ELF-1 (cell line): ENCODE measurements at regions not wholly inside any gene's neighbourhood (a gene's known extent, or its start where the extent isn't known, plus 50 kb on each side); places are given as distances from the start of the nearest gene placed in this dataset.
"Not testable (repeated sequence)": the region's sequence is repeated elsewhere in the genome, so short reads cannot be mapped to it uniquely, and the experiment has no call there.

ENCODE experiments used
- DNase-seq: peaks from one replicate; pipeline ENCODE4 v3.0.0-alpha.2; 2016; ENCODE audit warnings: low read depth, low spot score

DNA sequence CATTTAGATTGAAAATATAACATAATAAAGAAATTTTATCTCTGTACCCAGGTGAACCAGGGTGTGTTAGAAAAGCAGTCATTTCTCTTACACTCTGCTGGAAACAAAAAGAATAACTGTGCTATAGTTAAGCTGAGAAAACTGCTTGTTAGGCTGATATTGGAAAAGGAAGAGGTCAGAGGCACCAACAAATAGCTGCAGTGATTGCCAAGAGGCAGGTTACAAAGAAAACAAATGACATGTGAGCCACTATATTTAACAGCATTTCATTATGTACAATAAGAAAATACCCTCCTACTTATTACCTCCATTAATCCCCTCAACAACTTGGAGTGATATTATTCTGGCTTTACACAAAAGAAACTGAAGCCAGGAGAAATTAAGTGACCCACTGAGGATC, 607.9 kb upstream of the TLE4 start:
- DNase-seq, result no peak

DNA sequence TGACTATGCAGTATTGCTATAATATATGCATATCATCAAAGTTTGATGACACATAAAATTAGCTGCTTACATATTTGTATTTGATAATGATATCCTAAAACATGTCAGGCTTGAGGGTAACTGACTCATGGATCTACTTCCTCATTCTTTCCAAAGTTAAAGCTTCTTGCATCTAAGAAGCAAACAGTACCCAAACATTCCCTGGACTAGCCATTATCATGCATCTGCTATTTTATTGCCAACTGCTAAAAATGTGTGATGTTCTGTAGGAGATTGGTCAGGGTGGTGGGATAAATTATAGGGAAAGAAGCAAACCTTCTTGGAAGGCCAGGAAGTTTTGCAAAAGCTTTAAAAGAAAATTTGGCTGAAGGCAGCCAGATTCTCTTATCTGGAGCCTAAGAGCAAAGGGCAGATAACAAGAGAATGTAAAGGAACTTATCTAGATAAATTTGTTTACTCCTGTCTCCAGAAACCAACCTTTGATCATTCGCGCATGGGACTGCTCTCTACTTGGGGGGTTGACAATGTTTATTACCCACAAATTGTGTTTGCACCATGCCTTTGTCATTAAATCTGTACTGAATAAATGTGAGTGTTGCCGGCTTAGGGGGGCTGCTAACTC, 604.1 kb upstream of the TLE4 start:
- no peak for DNase-seq

DNA sequence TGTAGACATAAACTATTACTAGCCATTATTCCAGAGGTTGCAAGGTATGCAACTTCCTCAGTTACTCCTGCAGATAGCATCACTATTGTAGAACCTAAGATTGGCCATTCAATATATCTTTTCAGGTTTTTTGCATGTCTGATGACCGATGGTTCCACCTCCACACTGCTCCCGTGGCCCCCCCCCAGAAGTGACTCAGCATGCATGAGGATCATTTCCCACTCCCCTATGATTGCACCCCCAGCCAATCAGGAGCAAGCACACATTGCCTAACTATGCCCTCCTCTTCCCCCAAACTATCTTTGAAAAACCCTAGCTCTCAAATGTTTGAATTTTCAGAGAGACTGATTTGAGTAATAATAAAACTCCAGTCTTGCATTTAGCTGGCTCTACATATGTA, 601.4 kb upstream of the TLE4 start:
- DNase-seq, result no peak

DNA sequence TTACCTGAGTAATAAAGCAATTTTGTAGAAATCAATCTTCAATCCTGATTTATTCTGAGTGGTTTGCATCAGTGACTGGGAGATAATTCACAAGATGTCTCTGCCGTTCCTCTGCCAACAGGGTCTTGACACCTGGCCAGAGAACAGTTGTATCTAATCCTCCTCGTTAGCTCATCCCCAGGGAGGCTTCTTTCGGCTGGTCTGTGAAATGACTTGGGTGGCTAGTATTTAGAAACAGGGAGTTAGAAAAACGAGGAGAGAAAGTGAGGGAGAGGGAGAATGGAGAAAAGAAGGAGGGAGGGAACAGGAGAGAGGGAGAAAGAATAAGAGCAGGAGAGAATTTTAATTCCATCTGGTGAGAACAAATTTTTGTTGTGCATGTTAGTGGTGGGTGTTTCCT, 600.2 kb upstream of the TLE4 start:
- no peak for DNase-seq

DNA sequence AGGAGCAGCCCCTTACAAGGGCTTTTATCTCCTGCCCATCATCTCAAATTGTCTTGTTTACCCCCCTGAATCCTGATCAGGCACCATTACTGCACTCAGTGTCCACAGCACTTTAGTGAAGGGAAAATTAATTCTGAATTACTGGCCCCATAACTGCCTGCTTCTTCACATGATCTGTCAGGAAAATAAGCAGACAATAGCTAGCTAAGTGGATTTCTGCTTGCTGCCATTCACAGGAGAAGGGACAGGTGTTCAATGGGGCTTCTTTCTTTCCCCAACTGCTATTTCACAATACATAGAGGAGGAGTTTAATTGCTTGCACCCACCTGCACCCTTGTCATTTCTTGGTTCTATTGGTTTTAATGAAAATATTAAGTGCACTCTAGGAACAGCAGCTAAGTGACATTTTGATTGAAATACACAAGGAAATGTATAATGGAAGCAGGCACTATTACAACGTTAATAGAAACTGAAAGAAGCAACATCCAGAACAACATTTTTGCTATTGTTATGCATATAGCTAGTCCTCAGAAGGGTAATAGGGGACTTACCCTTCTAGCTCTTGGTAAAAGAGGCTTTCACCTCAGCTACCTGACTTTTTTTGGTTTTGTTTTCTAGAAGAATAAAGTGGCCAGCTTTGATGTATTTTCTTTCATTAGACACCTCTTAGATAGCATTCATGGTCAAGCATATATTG, 599.3 kb upstream of the TLE4 start:
- DNase-seq, result no peak

DNA sequence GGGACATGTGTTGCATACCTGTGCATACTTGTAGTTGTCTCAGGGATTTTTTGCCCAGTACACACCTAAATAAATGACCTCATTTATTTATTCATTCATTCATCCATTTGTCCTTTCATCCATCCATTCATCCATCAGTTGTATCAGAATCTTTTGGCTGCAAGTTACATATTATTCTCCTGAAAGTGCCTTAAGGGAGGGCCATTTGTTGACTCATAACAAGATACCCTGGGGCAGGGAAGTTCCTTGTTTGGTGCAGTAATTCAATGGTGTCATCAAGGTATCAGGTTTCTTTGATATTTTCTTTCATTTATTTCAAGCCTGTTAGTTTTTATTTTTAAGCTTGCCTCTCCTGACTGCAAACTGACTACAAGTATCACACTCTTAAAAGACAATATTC, 597.9 kb upstream of the TLE4 start:
- no peak for DNase-seq

DNA sequence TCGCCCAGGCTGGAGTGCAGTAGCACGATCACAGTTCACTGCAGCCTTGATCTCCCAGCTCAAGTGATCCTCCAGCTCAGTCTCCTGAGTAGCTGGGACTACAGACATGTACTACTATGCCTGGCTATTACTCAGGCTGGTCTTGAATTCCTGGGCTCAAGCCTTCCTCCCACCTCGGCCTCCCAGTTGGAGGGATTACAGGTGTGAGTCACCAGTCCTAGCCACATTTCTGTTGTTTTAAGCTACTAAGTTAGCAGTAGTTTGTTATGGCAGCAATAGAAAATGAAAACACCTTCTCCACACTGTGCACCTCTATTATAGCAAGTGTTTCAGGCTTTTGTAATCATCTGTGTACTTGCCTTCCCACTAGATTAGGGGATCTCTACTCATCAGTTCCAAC, 588.9 kb upstream of the TLE4 start:
- no peak for DNase-seq

DNA sequence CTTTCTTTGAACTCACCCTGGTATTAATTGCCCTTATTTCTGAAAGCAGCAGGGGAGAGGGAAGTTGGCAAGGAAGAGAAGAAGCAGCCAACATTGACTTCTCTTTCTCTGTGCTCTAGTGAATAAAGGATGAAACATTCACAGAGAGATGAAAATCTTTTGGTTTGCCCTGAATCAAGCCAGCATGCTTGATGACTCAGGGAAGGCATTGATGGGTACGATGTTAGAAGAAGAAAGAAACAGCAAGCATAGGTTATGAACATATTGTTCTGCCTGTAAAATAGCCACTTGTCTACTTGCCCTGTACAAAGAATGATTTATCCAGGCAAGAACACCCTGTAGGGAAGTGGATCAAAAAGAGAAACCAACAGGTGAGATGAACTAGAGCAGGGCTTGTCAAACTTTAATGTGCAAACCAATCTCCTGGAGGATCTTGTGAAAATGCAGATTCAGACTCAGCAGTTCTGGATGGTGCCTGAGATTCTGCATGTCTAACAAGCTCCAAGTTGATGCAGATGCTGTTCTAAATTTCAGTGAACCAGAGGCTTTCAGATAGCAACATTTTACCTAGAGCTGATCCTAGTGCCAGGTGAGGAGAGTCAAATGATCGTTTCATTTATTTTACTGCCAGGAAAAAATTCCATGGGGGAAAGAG, 586.6 kb upstream of the TLE4 start:
- DNase-seq, result no peak

DNA sequence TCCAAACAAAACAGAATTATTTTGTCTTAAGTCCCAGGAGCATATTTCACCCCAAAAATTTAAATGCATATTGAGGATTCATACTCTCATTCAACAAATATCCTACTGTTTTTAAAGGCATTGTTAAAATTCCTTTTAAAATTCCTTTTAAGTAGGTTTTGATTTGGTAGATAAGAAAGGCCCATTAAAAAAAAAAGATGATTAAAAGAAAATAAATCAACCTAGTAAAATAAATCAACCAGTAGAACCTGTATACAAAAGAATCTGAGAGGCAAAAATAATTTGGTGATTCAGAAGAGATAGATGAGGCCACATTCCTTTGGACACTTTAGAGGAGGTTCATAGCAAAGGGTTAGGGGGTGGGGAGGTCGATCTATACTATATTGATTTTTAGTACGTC, 585.3 kb upstream of the TLE4 start:
- no peak for DNase-seq

DNA sequence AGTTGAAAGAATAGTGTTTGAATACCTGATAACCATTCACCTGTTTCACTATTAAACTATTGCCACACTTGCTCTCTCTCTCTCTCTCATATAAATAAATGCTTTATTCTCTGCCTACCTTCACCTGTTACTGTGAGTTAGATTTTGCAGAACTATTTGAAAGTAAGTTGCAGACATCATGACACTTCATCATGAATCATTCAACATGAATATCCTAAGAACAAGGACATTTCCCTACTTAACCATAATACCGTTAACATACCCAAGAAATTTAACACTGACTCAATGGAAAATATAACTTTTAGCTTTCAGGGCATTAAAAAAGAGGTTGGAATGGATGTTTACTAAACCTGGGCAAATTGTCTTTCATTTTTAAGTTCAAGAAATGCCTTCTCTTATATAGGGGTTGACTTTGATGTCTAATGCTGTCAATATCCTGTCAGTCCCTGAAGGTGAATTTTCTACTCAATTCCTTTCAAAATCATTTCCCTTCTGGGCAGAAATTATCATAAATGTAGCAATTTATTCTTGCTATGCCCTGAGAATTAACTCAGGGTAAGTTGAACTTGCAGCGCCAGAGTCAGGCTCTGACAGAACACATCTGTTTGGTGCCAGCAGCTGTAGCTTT, 582.6 kb upstream of the TLE4 start:
- DNase-seq, result no peak

DNA sequence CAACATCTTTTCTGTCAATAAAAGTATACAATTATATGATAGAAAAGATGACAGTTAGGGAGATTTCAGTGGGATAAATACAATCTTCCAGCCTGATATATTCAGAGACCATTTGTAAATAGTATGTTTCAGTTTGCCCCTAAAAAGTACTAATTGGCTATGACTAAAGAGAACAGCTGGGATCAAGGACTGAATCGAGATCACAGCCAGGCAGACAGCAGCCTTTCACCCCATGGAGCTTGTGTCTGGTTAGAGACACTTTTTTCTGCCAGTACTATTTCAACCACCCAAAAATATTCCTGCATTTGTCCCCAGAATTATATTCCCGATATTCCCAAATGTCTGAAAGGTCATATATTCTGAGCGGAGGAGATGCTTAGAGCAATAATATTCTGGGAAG, 577.3 kb upstream of the TLE4 start:
- DNase-seq, result no peak

DNA sequence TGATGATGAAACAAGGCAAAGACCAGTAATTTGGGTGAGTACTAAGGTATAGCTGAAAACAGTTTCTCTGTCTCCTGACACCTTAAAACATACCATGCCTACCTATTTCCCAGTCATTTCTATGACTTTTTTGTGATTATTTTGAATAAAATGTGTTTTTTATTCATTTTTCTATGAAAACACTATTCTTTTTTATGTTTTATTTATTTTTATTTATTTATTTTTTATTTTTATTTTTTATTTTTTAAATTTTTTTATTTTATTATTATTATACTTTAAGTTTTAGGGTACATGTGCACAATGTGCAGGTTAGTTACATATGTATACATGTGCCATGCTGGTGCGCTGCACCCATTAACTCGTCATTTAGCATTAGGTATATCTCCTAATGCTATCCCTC, 576.8 kb upstream of the TLE4 start:
- DNase-seq, result not testable (repeated sequence)

DNA sequence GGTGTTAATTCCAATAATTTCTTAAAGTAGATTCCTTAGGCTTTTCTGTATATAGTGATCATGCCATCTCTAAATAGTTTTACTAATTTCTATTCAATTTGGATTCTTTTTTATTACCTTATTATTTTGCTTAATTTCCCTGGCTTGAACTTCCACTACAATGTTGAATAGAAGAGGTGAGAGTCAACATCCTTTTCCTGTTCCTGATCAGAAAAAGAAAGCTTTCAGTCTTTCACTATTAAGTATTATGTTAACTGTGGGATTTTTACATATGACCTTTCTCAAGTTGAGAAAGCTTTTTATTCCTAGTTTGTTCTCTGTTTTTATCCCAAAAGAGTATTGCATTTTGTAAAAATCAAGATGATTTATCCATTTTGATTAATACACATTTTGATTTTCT, 574.5 kb upstream of the TLE4 start:
- DNase-seq, result no peak

DNA sequence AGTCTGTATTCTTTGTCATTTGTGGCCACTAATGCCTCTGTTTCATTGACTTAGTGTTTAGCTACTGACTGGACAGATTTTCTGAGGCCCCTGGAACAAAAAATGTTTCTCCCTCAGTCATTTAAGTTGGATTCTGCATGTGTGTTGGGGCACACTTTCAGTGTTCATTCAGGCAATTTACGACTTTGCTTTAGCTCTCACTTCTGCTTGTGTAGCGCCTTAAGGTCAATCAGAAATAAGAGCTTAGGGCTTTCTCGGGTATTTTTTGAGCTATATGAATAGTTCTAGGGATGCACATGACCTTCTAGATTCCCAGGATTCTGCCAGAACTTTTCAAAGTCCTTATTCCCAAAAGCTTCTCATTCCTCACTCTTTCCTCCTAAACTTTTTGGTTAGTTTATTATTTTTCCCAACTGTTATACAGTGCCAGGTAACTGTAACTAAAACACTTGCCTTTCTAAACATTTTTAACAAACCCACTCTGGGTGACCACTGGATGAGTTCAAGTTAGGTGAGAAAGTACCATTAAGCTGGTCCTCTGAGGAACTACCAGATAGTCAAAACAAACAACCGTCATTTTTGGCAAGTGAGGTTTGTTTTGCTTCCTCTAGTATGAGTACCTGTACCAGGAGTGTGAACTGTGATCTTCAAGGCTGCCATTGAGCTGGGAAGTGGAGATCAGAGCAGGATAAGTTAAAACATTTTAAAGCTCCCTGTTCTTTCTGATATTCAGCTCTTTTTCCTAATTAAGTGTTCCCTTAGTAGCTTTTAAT, 571.3 kb upstream of the TLE4 start:
- no peak for DNase-seq

DNA sequence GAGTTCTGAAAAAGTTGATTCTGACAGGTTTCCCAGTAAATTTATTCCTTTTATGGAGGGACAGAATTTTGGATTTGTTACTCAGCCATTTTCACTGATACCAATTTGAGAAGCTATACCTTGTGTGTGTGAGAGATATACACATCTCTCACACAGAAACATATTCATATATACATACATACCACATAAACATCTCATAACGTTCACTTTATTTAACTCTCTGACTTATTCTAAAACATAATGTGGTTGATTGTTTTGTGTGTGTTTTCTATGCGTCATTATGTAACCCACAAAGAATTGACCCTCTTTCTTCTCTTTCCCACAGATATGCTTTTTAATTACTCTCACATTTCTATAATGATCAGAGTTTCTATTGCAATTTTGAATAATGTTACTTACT, 570.8 kb upstream of the TLE4 start:
- no peak for DNase-seq

DNA sequence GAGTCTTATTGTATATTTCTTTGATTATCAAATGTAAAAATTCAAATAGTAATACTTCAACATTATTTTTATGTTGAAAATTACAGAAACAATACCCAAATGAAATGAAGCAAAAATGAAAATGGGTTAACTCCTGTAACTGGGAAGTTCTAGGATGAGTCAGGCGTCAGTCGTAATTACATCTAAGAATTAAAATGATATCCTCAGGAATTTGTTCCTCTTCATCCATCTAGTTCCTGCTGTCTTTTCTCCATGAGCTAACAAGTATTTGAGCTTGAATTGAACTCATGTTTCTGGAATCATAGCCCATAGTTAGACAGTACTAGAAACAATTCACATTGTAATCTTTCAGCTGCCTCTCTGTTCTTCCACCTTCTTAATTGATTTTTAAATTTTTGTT, 568.3 kb upstream of the TLE4 start:
- no peak for DNase-seq

DNA sequence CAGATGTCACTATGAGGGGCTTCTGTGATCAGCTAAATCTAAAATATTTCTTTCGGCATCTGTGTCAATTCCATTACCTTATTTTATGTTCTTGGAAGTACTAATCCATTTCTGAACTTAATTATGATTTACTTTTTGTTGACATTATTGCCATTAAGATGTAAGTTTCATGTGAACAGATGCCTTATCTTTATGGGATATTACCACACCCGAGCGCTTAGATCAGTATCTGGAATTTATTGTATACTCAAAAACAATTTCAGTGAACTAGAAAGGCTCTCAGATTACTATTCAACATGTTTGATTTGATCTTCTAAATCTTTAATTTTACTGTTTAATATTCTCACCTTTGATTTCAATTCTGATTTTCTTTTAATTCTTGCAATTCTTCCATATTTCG, 567.7 kb upstream of the TLE4 start:
- DNase-seq, result no peak

DNA sequence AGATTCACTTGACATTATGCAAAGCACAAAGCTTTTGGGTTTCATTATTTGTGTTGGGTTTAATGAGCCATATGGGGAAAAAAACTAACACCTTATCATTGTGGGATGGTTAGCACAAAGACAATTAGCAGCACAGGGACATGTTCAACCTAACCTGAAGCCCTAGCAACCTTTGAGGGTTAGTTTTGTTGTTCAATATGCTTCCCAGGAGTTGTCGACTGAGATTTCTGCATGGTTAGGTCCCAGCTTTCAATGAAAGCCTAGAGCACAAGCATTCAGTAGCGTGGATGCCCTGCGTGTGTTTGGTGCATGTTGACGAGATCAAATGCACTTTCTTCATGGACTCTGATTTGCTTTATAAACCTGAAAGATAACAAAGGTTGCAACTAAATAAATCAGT, 565.2 kb upstream of the TLE4 start:
- no peak for DNase-seq

DNA sequence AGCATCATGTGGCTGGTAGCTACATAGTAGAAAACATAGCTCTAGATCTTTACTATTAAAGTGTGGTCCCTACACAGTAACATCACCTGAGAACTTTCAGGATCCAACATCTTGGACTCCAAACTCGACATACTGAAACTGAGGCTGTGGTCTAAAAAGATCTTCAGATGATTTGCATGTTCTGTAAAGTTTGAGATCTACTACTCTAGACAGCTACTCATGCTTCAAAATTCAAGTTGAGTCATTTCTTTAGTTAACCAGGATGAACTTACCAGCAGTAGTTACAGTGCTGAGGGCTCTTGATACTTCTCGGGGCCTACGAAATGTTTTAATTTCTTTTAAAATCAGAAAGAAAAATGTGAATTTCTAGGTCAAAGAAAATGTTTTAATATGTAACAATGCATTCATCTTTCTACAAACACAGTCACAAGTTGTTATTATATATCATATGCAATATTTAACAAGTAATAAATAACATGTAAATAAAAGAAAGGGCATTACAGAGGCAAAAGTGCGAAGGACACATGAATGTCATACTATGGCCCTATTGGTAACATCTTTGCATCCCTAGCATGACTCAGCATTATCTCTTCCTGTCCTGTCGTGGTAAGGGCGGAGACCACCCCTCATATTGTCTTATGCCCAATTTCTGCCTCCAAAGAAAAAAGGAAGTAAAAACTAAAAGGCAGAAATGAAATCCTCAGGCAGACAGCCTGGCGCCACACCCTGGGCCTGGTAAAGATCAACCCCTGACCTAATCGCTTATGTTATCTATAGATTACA, 563.9 kb upstream of the TLE4 start:
- DNase-seq, result no peak

DNA sequence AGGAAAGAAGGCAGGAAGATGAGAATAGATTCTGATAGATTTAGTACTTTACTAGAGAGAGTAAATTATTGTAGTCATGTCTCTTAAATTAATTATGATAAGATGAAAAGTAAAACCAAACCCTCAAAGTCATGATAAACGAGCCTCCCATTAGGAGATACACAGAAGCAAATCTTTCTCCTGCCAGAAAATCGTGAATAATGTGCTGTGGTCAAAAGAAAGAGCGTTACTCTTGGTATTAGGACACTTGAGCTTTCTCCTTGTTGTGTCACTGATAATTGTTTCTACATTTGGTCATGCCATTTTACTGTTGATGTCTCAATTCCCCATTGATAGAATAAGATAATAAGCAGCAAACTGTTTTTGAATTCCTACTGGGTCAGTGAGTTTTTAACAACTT, 562.8 kb upstream of the TLE4 start:
- DNase-seq, result no peak

DNA sequence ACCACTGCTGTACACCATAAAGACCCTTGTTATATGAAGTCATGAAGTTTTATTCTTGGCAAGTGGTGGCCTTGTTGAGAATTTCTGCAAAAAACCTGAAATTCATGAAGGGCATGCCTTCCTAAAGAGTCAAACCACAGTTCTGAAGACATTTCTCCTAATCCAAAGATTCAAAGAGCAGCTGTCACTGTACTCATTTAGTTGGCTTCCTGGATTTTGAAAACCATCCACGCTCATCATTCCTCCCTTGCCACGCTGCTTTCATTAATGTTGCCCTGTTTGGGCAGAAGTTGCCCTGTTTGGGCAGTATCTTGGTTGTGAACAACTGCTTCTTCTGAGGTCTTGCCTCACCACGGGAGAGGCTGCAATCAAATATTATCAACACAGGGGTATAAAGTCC, 560.3 kb upstream of the TLE4 start:
- no peak for DNase-seq
